ENCODE measurements at regions not wholly inside any gene's neighbourhood (a gene's known extent, or its start where the extent isn't known, plus 50 kb on each side); places are given as distances from the start of the nearest gene placed in this dataset.
"Not testable (repeated sequence)": the region's sequence is repeated elsewhere in the genome, so short reads cannot be mapped to it uniquely, and the experiment has no call there.

GRCh38 chr6:74602206-74602605, 603.6 kb downstream of the COL12A1 start:
- TF ChIP-seq CTCF (conservative IDR thresholded peaks at IDR 0.05) (no peak), ZFX (IDR thresholded peaks at IDR 0.05) (no peak)

GRCh38 chr6:74598462-74599393, 607.1 kb downstream of the COL12A1 start:
- no peak overlapping the region for H3K27ac ChIP-seq

More at GRCh38 chr6:74602206-74602605, 603.6 kb downstream of the COL12A1 start:
- H3K27ac ChIP-seq = no peak overlapping the region

GRCh38 chr6:74597840-74598239, 608.0 kb downstream of the COL12A1 start:
- no peak overlapping the region for H3K27ac ChIP-seq
- TF ChIP-seq CTCF (conservative IDR thresholded peaks at IDR 0.05) = no peak

More at GRCh38 chr6:74598462-74599393, 607.1 kb downstream of the COL12A1 start:
- TF ChIP-seq CTCF (conservative IDR thresholded peaks at IDR 0.05) = no peak
- no peak for TF ChIP-seq ZFX (IDR thresholded peaks at IDR 0.05)

- no peak overlapping the region for H3K27ac ChIP-seq
- no peak for TF ChIP-seq ZFX (IDR thresholded peaks at IDR 0.05)
- no peak for TF ChIP-seq CTCF (conservative IDR thresholded peaks at IDR 0.05)
Measured at GRCh38 chr6:74597266-74597665, 608.6 kb downstream of the COL12A1 start.

GRCh38 chr6:74596588-74596987, 609.3 kb downstream of the COL12A1 start:
- H3K27ac ChIP-seq = no peak overlapping the region
- TF ChIP-seq ZFX (IDR thresholded peaks at IDR 0.05) (no peak), CTCF (conservative IDR thresholded peaks at IDR 0.05) (no peak)

- TF ChIP-seq CTCF (conservative IDR thresholded peaks at IDR 0.05) = peak; percentile 65
- not testable (repeated sequence) for H3K27ac ChIP-seq
Measured at GRCh38 chr6:74594350-74594749, 611.5 kb downstream of the COL12A1 start.

GRCh38 chr6:74588094-74588832, 617.6 kb downstream of the COL12A1 start:
- no peak overlapping the region for H3K27ac ChIP-seq
- no peak for TF ChIP-seq CTCF (conservative IDR thresholded peaks at IDR 0.05)
- TF ChIP-seq ZFX (IDR thresholded peaks at IDR 0.05) = no peak
